DOHH2 (cell line): ENCODE measurements at regions not wholly inside any gene's neighbourhood (a gene's known extent, or its start where the extent isn't known, plus 50 kb on each side); places are given as distances from the start of the nearest gene placed in this dataset.

Source experiments
- EZH2phosphoT487 ChIP-seq: fragments of 200-600 bp; sonication (generic); IDR thresholded peaks from 2 replicates; pipeline ENCODE4 v1.6.1; 2017; ENCODE audit warnings: borderline replicate concordance, mild to moderate bottlenecking, antibody characterized with exemption, low read length, moderate library complexity, mixed read lengths
- TF ChIP-seq, protein P1 (sequence below): fragments of 200-600 bp; sonication (generic); IDR thresholded peaks from one replicate; pipeline ENCODE4 v1.5.1; 2014; ENCODE audit warnings: antibody characterized with exemption, mild to moderate bottlenecking, low read depth, low read length; ENCODE audit not compliant: poor library complexity, severe bottlenecking

DNA sequence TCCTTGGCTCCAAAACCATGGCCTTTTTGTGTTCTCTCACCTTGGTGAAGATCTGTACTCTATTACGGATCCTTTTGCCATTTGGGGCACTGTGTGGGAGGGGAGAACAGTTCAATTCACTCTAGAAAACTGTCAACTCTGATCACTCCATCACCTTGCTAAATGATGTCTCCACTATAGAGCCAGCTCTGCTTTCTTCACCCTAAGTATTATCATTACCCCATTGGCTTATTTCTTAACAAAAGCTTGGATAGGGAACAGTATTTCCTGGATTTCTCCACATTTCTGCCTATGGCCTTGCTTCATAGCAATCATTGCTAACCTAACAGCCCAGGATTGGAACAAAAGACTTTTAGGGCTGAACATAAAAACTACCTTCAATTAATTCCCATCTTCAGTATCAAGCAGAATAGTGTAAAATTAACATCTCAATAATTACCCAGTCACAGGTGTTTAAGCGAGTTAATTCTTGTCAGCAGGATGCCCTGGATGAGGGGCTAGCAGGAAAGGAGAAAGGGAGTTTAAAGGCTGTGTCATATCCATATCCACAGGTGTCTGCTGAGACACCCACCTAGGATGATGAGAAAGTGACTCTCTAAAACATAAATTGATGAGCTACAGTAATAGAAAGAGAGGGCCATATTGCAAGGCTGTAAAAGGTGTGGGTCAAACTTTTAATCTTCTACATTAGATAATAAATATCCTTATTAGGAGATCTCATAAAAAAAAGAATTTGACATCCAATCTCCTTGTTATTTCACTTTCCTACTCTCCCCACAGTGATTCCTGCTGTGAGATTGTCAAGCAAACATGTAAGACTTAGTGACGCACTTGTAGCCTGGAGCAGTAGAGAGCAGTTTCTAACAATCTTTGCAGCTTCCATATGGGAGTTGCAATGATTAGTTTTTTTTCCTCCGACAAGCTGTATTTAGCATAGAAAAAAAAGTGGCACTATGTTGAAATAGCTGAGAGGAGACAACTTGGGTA, 589.5 kb upstream of the NXPH2 start:
- TF ChIP-seq, protein P1, sequence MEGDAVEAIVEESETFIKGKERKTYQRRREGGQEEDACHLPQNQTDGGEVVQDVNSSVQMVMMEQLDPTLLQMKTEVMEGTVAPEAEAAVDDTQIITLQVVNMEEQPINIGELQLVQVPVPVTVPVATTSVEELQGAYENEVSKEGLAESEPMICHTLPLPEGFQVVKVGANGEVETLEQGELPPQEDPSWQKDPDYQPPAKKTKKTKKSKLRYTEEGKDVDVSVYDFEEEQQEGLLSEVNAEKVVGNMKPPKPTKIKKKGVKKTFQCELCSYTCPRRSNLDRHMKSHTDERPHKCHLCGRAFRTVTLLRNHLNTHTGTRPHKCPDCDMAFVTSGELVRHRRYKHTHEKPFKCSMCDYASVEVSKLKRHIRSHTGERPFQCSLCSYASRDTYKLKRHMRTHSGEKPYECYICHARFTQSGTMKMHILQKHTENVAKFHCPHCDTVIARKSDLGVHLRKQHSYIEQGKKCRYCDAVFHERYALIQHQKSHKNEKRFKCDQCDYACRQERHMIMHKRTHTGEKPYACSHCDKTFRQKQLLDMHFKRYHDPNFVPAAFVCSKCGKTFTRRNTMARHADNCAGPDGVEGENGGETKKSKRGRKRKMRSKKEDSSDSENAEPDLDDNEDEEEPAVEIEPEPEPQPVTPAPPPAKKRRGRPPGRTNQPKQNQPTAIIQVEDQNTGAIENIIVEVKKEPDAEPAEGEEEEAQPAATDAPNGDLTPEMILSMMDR = no peak
- TF ChIP-seq EZH2phosphoT487 = no peak
